ENCODE measurements at regions not wholly inside any gene's neighbourhood (a gene's known extent, or its start where the extent isn't known, plus 50 kb on each side); places are given as distances from the start of the nearest gene placed in this dataset.

DNA sequence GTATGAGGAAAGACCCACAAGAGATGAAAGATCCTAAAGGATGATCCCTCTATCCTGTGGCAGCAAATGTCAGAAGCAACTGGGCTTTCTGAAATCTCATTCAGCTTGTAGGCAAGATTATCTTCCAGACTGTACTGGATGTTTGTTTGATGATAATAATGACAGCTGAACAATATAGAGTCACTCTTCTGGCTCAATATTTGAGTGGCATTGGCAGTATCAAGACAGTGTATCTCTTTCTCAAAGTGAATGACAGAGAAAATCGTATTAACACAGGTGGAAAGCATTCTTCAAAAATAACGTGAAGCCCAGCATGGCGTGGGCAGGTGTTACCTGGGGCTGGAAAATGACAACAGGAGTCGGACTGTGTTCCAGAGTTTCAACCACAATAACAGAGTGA, 114.5 kb downstream of the GPR37 start:
- Histone ChIP-seq H3K79me2 (ENCODE audit: insufficient read depth, low read length) (no peaks in the 10 kb centered on the region), H3K9ac (ENCODE audit: insufficient read depth, low read depth, low read length) (no peak overlapping the region), H3K27ac (ENCODE audit: extremely low read length, insufficient read depth, low read length) (no peak overlapping the region), H3K4me2 (ENCODE audit: low read depth, low read length) (no peak overlapping the region), H4K20me1 (ENCODE audit: insufficient read depth, low read length) (no peaks in the 10 kb centered on the region), H3K4me1 (ENCODE audit: insufficient read depth, low read length) (no peaks in the 10 kb centered on the region), H3K36me3 (replicated peaks in 1 of 2; ENCODE audit: control insufficient read depth in 1 of 2, insufficient read depth in 2 of 2, low read length in 2 of 2) (no peaks in the 10 kb centered on the region), H2AFZ (ENCODE audit: low read length) (peak overlapping the region; percentile 25), H3K27me3 (ENCODE audit: control insufficient read depth in 1 of 2, insufficient read depth in 2 of 2, low read length in 2 of 2) (no peaks in the 10 kb centered on the region), H3K4me3 (replicated peaks in 1 of 3; ENCODE audit: insufficient read depth in 1 of 3, low read depth in 2 of 3, low read length in 3 of 3) (no peak overlapping the region), H3K9me3 (ENCODE audit: low read length) (no peaks in the 10 kb centered on the region)
- in situ Hi-C loops (cut with HindIII; ENCODE audit: extremely low pct_ligation_motif_present, low pct_unique_long_range_greater_than_20kb) (no loop called here), intact Hi-C loops (cut with micrococcal nuclease; ENCODE audit: unreplicated experiment) (no loop called here)
- no peak for FAIRE-seq
- no peak for ATAC-seq
- 15% methylated on average over 4 of the region's 4 CpGs for WGBS (ENCODE audit: low lambda C conversion rate)
- no peak for TF ChIP-seq NRL (CRISPR knock-in tag; IDR thresholded peaks at IDR 0.05; ENCODE audit: borderline replicate concordance)
- no peak for TF ChIP-seq ZNF607 (CRISPR knock-in tag; IDR thresholded peaks at IDR 0.05; ENCODE audit: borderline replicate concordance)
- TF ChIP-seq, protein P1, sequence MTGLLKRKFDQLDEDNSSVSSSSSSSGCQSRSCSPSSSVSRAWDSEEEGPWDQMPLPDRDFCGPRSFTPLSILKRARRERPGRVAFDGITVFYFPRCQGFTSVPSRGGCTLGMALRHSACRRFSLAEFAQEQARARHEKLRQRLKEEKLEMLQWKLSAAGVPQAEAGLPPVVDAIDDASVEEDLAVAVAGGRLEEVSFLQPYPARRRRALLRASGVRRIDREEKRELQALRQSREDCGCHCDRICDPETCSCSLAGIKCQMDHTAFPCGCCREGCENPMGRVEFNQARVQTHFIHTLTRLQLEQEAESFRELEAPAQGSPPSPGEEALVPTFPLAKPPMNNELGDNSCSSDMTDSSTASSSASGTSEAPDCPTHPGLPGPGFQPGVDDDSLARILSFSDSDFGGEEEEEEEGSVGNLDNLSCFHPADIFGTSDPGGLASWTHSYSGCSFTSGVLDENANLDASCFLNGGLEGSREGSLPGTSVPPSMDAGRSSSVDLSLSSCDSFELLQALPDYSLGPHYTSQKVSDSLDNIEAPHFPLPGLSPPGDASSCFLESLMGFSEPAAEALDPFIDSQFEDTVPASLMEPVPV (CRISPR knock-in tag; IDR thresholded peaks at IDR 0.05): no peak
- DNase-seq (ENCODE audit: low spot score): no peak
- no TSS peak for BruUV-seq (replicated peaks)
- POLR2A ChIA-PET: no interaction called here
- CTCF ChIA-PET (ENCODE audit: low intra/inter-chr PET ratio, low total read pairs): no interaction called here

DNA sequence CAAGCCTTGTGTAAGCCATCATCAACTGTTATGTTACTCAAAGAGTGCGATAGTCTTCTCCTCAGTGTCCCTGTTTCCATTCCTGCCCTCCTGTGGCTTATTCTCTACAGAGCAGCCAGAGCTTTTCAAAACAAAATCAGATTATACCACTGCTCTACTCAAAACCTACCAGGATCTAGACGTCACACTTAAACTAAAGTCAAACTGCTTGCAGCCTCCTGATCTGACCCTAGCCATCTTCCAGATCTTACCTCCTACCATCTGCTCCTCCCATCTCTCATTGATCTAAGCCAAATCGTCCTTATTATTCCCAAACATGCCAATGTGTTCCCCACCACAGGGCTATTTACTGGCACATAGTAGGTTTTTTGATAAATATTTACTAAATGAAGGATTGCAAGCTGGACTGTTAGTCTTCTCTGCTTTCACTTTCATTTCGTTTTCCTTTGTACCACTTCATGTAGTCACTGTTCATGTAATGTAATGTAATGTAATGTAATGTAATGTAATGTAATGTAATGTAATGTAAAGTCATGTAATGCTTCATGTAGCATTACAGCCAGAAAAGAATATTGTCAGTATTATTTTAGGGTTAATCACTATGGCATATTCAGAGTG, 116.1 kb downstream of the GPR37 start:
- no TSS peak for BruUV-seq (replicated peaks)
- FAIRE-seq: no peak
- ChIA-PET CTCF (ENCODE audit: low intra/inter-chr PET ratio, low total read pairs) (no interaction called here), POLR2A (no interaction called here)
- Histone ChIP-seq H3K4me2 (ENCODE audit: low read depth, low read length) (no peak overlapping the region; the same call in 1 of the 2 replicates), H3K27ac (ENCODE audit: extremely low read length, insufficient read depth, low read length) (no peak overlapping the region), H3K4me3 (replicated peaks in 1 of 3; ENCODE audit: insufficient read depth in 1 of 3, low read depth in 2 of 3, low read length in 3 of 3) (no peak overlapping the region), H3K79me2 (ENCODE audit: insufficient read depth, low read length) (no peaks in the 10 kb centered on the region), H3K36me3 (replicated peaks in 1 of 2; ENCODE audit: control insufficient read depth in 1 of 2, insufficient read depth in 2 of 2, low read length in 2 of 2) (no peaks in the 10 kb centered on the region), H4K20me1 (ENCODE audit: insufficient read depth, low read length) (no peaks in the 10 kb centered on the region), H3K27me3 (ENCODE audit: control insufficient read depth in 1 of 2, insufficient read depth in 2 of 2, low read length in 2 of 2) (no peaks in the 10 kb centered on the region), H3K9ac (ENCODE audit: insufficient read depth, low read depth, low read length) (no peak overlapping the region), H2AFZ (ENCODE audit: low read length) (no peak overlapping the region), H3K4me1 (ENCODE audit: insufficient read depth, low read length) (no peaks in the 10 kb centered on the region), H3K9me3 (ENCODE audit: low read length) (no peaks in the 10 kb centered on the region)
- no peak for ATAC-seq
- under 1% methylated on average over 4 of the region's 4 CpGs for WGBS (ENCODE audit: low lambda C conversion rate)
- no peak for DNase-seq (ENCODE audit: low spot score)
- in situ Hi-C loops (cut with HindIII; ENCODE audit: extremely low pct_ligation_motif_present, low pct_unique_long_range_greater_than_20kb) (no loop called here), intact Hi-C loops (cut with micrococcal nuclease; ENCODE audit: unreplicated experiment) (no loop called here)
- TF ChIP-seq JUN (CRISPR knock-in tag; IDR thresholded peaks at IDR 0.05): no peak
- no peak for TF ChIP-seq PAWR (CRISPR knock-in tag; IDR thresholded peaks at IDR 0.05; ENCODE audit: borderline replicate concordance)
- TF ChIP-seq, protein P2, sequence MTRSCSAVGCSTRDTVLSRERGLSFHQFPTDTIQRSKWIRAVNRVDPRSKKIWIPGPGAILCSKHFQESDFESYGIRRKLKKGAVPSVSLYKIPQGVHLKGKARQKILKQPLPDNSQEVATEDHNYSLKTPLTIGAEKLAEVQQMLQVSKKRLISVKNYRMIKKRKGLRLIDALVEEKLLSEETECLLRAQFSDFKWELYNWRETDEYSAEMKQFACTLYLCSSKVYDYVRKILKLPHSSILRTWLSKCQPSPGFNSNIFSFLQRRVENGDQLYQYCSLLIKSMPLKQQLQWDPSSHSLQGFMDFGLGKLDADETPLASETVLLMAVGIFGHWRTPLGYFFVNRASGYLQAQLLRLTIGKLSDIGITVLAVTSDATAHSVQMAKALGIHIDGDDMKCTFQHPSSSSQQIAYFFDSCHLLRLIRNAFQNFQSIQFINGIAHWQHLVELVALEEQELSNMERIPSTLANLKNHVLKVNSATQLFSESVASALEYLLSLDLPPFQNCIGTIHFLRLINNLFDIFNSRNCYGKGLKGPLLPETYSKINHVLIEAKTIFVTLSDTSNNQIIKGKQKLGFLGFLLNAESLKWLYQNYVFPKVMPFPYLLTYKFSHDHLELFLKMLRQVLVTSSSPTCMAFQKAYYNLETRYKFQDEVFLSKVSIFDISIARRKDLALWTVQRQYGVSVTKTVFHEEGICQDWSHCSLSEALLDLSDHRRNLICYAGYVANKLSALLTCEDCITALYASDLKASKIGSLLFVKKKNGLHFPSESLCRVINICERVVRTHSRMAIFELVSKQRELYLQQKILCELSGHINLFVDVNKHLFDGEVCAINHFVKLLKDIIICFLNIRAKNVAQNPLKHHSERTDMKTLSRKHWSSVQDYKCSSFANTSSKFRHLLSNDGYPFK (CRISPR knock-in tag; IDR thresholded peaks at IDR 0.05; ENCODE audit: borderline replicate concordance): no peak
- TF ChIP-seq CENPT (CRISPR knock-in tag; IDR thresholded peaks at IDR 0.05; ENCODE audit: low read depth): no peak
- TF ChIP-seq, protein P3, sequence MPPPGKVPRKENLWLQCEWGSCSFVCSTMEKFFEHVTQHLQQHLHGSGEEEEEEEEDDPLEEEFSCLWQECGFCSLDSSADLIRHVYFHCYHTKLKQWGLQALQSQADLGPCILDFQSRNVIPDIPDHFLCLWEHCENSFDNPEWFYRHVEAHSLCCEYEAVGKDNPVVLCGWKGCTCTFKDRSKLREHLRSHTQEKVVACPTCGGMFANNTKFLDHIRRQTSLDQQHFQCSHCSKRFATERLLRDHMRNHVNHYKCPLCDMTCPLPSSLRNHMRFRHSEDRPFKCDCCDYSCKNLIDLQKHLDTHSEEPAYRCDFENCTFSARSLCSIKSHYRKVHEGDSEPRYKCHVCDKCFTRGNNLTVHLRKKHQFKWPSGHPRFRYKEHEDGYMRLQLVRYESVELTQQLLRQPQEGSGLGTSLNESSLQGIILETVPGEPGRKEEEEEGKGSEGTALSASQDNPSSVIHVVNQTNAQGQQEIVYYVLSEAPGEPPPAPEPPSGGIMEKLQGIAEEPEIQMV (CRISPR knock-in tag; IDR thresholded peaks at IDR 0.05; ENCODE audit: low read depth): no peak
